ENCODE measurements at regions not wholly inside any gene's neighbourhood (a gene's known extent, or its start where the extent isn't known, plus 50 kb on each side); places are given as distances from the start of the nearest gene placed in this dataset.
A peak's percentile ranks its signal among the peaks of the same experiment; 100 is the strongest.

GRCh38 chr4:74878323-74878722 lies 54.6 kb upstream of the PARM1 start:
- no peak for DNase-seq (ENCODE audit: low read depth)
- Histone ChIP-seq H3K4me3 (ENCODE audit: low read depth, low read length) (no peak overlapping the region), H3K27me3 (ENCODE audit: control insufficient read depth, insufficient read depth, low read length) (no peaks in the 10 kb centered on the region), H3K36me3 (ENCODE audit: control insufficient read depth, insufficient read depth, low read length) (no peaks in the 10 kb centered on the region)
- TF ChIP-seq CTCF (IDR thresholded peaks at IDR 0.05; ENCODE audit: insufficient read depth, low read depth, low read length): no peak
- ChIA-PET POLR2A (no interaction called here), CTCF (no interaction called here)

GRCh38 chr4:74875451-74875850 lies 57.5 kb upstream of the PARM1 start:
- Histone ChIP-seq H3K36me3 (ENCODE audit: control insufficient read depth, insufficient read depth, low read length) (no peaks in the 10 kb centered on the region), H3K4me3 (ENCODE audit: low read depth, low read length) (no peak overlapping the region), H3K27me3 (ENCODE audit: control insufficient read depth, insufficient read depth, low read length) (no peaks in the 10 kb centered on the region)
- TF ChIP-seq CTCF (IDR thresholded peaks at IDR 0.05; ENCODE audit: insufficient read depth, low read depth, low read length): no peak
- DNase-seq (ENCODE audit: low read depth): no peak
- CTCF ChIA-PET: interaction anchor here (0.6 to 1.9 kb wide), 10 partner anchors 9 to 598 kb away, joined by 3 to 8 read pairs (median 4); no protein-coding TSS in a partner anchor
- POLR2A ChIA-PET: no interaction called here

GRCh38 chr4:74874753-74875367 lies 58.1 kb upstream of the PARM1 start:
- CTCF ChIA-PET: interaction anchor here (0.6 to 1.9 kb wide), 12 partner anchors 9 to 397 kb away, joined by 3 to 8 read pairs (median 3); no protein-coding TSS in a partner anchor
- peak; percentile 4 for DNase-seq (ENCODE audit: low read depth)
- Histone ChIP-seq H3K36me3 (ENCODE audit: control insufficient read depth, insufficient read depth, low read length) (no peaks in the 10 kb centered on the region), H3K4me3 (ENCODE audit: low read depth, low read length) (no peak overlapping the region), H3K27me3 (ENCODE audit: control insufficient read depth, insufficient read depth, low read length) (no peaks in the 10 kb centered on the region)
- POLR2A ChIA-PET: no interaction called here
- peak; percentile 92 for TF ChIP-seq CTCF (IDR thresholded peaks at IDR 0.05; ENCODE audit: insufficient read depth, low read depth, low read length)

- no peaks in the 10 kb centered on the region for H3K36me3 ChIP-seq (ENCODE audit: control insufficient read depth, insufficient read depth, low read length)
- ChIA-PET POLR2A (no interaction called here), CTCF (interaction anchor here (0.6 to 1.5 kb wide), 6 partner anchors 8 to 553 kb away, joined by 3 to 5 read pairs (median 4); no protein-coding TSS in a partner anchor)
- no peak for DNase-seq (ENCODE audit: low read depth)
- H3K27me3 ChIP-seq (ENCODE audit: control insufficient read depth, insufficient read depth, low read length): no peaks in the 10 kb centered on the region
- no peak for TF ChIP-seq CTCF (IDR thresholded peaks at IDR 0.05; ENCODE audit: insufficient read depth, low read depth, low read length)
- H3K4me3 ChIP-seq (ENCODE audit: low read depth, low read length): no peak overlapping the region
Measured at GRCh38 chr4:74873545-74874301, 59.2 kb upstream of the PARM1 start.

- POLR2A ChIA-PET: no interaction called here
- CTCF ChIA-PET: no interaction called here
- TF ChIP-seq CTCF (IDR thresholded peaks at IDR 0.05; ENCODE audit: insufficient read depth, low read depth, low read length): no peak
Measured at GRCh38 chr4:74858921-74859562, 64.7 kb upstream of the BTC start.

More at GRCh38 chr4:74858921-74859562, 64.7 kb upstream of the BTC start:
- no peak overlapping the region for H3K4me3 ChIP-seq (ENCODE audit: low read depth, low read length)
- DNase-seq (ENCODE audit: low read depth): no peak
- H3K36me3 ChIP-seq (ENCODE audit: control insufficient read depth, insufficient read depth, low read length): no peaks in the 10 kb centered on the region
- H3K27me3 ChIP-seq (ENCODE audit: control insufficient read depth, insufficient read depth, low read length): no peaks in the 10 kb centered on the region

All from BJ (cell line).